PC-9 (cell line): ENCODE measurements at regions not wholly inside any gene's neighbourhood (a gene's known extent, or its start where the extent isn't known, plus 50 kb on each side); places are given as distances from the start of the nearest gene placed in this dataset.

Experiments used
- CTCF ChIP-seq: fragments of 200-600 bp; sonication (generic); conservative IDR thresholded peaks from 2 replicates; pipeline ENCODE4 v1.6.1; 2017; ENCODE audit warnings: mixed run types, antibody characterized with exemption, mild to moderate bottlenecking, moderate library complexity
- EZH2 ChIP-seq: fragments of 200-600 bp; sonication (generic); IDR thresholded peaks from 2 replicates; pipeline ENCODE4 v1.8.0; 2017; ENCODE audit warnings: antibody characterized with exemption, low read depth

- TF ChIP-seq CTCF (no peak), EZH2 (no peak)
Measured at GRCh38 chr5:164370841-164371240, 865.4 kb downstream of the MAT2B start.
